Neural crest cell (in vitro differentiated cells): ENCODE measurements at regions not wholly inside any gene's neighbourhood (a gene's known extent, or its start where the extent isn't known, plus 50 kb on each side); places are given as distances from the start of the nearest gene placed in this dataset.

ENCODE experiments used
- DNase-seq: peaks from one replicate; pipeline ENCODE4 v3.0.0; 2021; ENCODE audit warnings: low read depth, mixed read lengths, low spot score
- H3K27ac Mint-ChIP-seq: one replicate; pipeline ENCODE4 v1.8.0; 2021; ENCODE audit warnings: mild to moderate bottlenecking, mixed read lengths; ENCODE audit not compliant: unreplicated experiment
- H3K27me3 Mint-ChIP-seq: 2 replicates; pipeline ENCODE4 v1.8.0; 2021; ENCODE audit warnings: low read depth, mild to moderate bottlenecking, mixed read lengths
- H3K36me3 Mint-ChIP-seq: 2 replicates; pipeline ENCODE4 v1.8.0; 2021; ENCODE audit warnings: low read depth, mild to moderate bottlenecking, mixed read lengths
- H3K4me1 Mint-ChIP-seq: 2 replicates; pipeline ENCODE4 v1.8.0; 2021; ENCODE audit warnings: mixed read lengths
- H3K4me3 Mint-ChIP-seq: one replicate; pipeline ENCODE4 v1.8.0; 2021; ENCODE audit warnings: mild to moderate bottlenecking, mixed read lengths
- H3K9me3 Mint-ChIP-seq: 2 replicates; pipeline ENCODE4 v1.8.0; 2021; ENCODE audit warnings: mixed read lengths
- TF ChIP-seq, protein P1 (sequence below): fragments of 200-600 bp; sonication (generic); conservative IDR thresholded peaks from 2 replicates; pipeline ENCODE4 v1.5.0; 2021; ENCODE audit warnings: antibody characterized with exemption, mild to moderate bottlenecking

DNA sequence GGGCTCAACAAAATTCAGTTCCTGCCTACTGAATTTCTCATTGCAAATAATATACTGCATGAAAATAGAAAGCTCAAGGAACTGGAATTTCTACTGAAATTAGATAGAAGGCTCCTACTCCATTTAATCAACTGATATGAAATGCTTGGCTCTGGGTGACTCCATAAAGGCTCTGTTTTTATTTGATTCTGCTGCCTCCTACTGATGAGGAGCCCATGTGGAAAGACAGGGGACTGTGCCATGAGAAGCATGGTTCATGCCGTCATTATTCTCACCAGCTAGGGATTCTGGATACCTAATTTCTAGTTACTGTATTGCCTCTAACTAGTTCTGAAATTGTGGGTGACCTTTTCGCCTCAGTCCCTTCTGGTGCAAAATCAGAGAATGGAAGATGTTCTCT is 366.2 kb upstream of the DPH6 start:
- H3K27ac Mint-ChIP-seq, result no peak overlapping the region
- H3K4me3 Mint-ChIP-seq, result no peak overlapping the region
- H3K4me1 Mint-ChIP-seq, result no peaks in the 10 kb centered on the region
- no peak for DNase-seq
- peaks cover 3% of the 10 kb centered on the region for H3K9me3 Mint-ChIP-seq
- TF ChIP-seq, protein P1, sequence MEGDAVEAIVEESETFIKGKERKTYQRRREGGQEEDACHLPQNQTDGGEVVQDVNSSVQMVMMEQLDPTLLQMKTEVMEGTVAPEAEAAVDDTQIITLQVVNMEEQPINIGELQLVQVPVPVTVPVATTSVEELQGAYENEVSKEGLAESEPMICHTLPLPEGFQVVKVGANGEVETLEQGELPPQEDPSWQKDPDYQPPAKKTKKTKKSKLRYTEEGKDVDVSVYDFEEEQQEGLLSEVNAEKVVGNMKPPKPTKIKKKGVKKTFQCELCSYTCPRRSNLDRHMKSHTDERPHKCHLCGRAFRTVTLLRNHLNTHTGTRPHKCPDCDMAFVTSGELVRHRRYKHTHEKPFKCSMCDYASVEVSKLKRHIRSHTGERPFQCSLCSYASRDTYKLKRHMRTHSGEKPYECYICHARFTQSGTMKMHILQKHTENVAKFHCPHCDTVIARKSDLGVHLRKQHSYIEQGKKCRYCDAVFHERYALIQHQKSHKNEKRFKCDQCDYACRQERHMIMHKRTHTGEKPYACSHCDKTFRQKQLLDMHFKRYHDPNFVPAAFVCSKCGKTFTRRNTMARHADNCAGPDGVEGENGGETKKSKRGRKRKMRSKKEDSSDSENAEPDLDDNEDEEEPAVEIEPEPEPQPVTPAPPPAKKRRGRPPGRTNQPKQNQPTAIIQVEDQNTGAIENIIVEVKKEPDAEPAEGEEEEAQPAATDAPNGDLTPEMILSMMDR, result no peak
- no peaks in the 10 kb centered on the region for H3K27me3 Mint-ChIP-seq
- no peaks in the 10 kb centered on the region for H3K36me3 Mint-ChIP-seq

DNA sequence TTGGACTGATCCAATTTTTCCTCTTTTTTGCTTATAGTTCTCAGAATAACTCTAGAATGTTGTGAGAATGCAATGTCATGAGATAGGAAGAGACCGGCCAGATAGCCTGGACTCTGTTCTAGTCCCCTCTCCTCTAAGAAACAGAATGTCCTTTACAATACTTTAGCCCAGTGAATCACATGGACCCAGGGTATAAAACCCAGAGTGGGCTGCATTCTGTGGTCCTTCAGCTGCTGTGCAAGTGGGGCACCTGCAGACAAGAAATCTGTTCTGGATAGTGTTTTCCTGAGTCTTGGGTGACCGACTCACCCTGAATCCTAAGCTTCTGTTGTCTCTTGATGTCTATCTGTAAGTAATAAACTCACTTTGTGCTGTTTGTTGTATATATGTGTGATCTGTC is 368.6 kb upstream of the DPH6 start:
- Mint-ChIP-seq H3K27ac (no peak overlapping the region), H3K4me3 (no peak overlapping the region), H3K27me3 (no peaks in the 10 kb centered on the region), H3K36me3 (no peaks in the 10 kb centered on the region), H3K9me3 (peaks cover 3% of the 10 kb centered on the region), H3K4me1 (no peaks in the 10 kb centered on the region)
- TF ChIP-seq, protein P1, result no peak
- DNase-seq, result no peak

DNA sequence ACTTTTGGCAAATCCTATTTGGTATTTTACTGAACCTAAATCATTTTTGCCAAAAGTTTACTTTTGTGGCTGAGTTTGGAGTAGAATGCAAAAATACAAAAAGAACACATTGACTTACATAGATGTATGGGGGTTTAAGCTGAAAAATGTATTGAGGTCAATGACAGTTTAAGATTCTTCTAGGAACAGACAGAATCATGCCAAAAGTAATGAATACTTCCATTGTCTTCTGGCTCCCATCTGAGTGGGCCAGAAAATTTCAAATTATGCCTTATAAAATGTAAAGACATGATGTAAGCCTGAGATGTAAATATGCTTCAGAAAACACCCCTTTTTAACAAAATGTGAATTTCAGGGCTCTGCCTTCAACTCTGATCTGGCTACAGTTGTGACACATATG is 375.1 kb upstream of the DPH6 start:
- no peaks in the 10 kb centered on the region for H3K36me3 Mint-ChIP-seq
- peaks cover 3% of the 10 kb centered on the region for H3K9me3 Mint-ChIP-seq
- peaks cover 6% of the 10 kb centered on the region for H3K4me1 Mint-ChIP-seq
- no peak for DNase-seq
- H3K27me3 Mint-ChIP-seq, result no peaks in the 10 kb centered on the region
- TF ChIP-seq, protein P1, result no peak
- no peak overlapping the region for H3K4me3 Mint-ChIP-seq
- no peak overlapping the region for H3K27ac Mint-ChIP-seq

DNA sequence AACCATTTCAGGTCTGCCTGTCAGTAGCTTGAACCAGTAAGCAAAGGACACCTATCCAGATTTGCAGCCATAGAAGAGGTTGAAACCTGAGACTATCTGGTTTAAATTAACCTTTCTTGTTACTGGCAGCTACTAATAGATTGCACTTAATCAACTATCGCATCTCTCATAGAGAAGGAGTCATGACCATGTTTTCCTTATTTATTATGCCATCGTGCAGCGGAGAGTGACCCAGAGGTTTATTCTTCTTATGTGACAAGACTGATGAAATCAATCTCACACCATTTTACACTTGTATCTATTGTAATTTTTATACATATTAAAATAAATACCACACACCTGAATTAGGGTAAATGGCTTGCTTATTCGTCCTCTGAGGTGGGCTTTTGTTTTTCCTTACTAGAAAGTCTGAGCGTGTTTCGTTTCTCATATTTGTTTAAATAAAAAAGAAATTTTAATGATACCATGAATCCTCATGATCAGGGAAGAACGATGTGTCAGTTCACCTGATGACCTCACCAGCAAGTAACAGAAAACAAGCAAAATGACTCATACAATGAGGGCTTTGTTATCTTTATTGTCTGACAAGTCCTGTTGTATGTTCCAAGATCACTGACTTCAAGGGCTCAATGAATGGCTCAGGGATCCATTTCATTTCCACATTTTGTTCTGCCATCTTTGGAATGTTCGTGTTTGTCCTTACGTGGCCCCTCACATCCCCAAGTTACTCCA is 379.5 kb upstream of the DPH6 start:
- Mint-ChIP-seq H3K27ac (no peak overlapping the region), H3K27me3 (no peaks in the 10 kb centered on the region), H3K4me3 (no peak overlapping the region), H3K9me3 (peaks cover 4% of the 10 kb centered on the region), H3K36me3 (no peaks in the 10 kb centered on the region), H3K4me1 (peaks cover 6% of the 10 kb centered on the region)
- TF ChIP-seq, protein P1, result no peak
- DNase-seq, result no peak

DNA sequence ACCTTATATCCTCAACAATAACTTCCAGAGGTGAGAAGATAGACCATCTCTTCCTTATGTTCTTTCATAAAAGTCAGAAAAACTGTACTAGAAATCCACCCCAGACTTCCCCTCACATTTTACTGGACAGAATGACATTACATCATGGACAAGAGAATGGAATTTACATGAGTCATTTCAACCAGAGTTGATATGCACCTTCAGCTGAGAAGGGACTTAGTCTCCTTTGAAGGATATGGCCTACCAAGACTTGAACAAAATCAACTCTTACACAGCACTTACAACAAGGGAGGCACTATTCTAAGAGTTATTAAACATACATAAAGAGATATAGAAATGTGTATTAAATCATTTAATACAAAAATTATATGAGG is 380.0 kb upstream of the DPH6 start:
- Mint-ChIP-seq H3K9me3 (peaks cover 4% of the 10 kb centered on the region), H3K36me3 (no peaks in the 10 kb centered on the region), H3K27me3 (no peaks in the 10 kb centered on the region), H3K4me3 (no peak overlapping the region), H3K27ac (no peak overlapping the region), H3K4me1 (peaks cover 2% of the 10 kb centered on the region)
- TF ChIP-seq, protein P1, result no peak
- no peak for DNase-seq
